GM12864 (cell line): ENCODE measurements at regions not wholly inside any gene's neighbourhood (a gene's known extent, or its start where the extent isn't known, plus 50 kb on each side); places are given as distances from the start of the nearest gene placed in this dataset.

Source experiments
- DNase-seq: peaks from one replicate; pipeline ENCODE4 v3.0.0-alpha.2; 2011; ENCODE audit warnings: low read depth
- H3K4me3 ChIP-seq: 2 replicates; pipeline ENCODE4 v1.5.1; 2011; ENCODE audit warnings: mild to moderate bottlenecking, low read depth, low read length, control low read depth
- CTCF ChIP-seq: IDR thresholded peaks from 2 replicates; pipeline ENCODE4 v1.5.1; 2011; ENCODE audit warnings: low read depth, mild to moderate bottlenecking, moderate library complexity, low read length, control low read depth, inconsistent platforms; ENCODE audit errors: missing control alignments

- no peak for TF ChIP-seq CTCF
- H3K4me3 ChIP-seq, result no peak overlapping the region
- no peak for DNase-seq
These were observed 351.6 kb upstream of the TMCO5A start for GRCh38 chr15:37582852-37583251.

GRCh38 chr15:37586011-37586583, 348.3 kb upstream of the TMCO5A start:
- no peak for TF ChIP-seq CTCF
- no peak for DNase-seq
- H3K4me3 ChIP-seq, result no peak overlapping the region

- no peak overlapping the region for H3K4me3 ChIP-seq
- DNase-seq, result no peak
- TF ChIP-seq CTCF, result no peak
These were observed 347.5 kb upstream of the TMCO5A start for GRCh38 chr15:37586976-37587375.

- no peak overlapping the region for H3K4me3 ChIP-seq
- TF ChIP-seq CTCF, result no peak
- DNase-seq, result no peak
These were observed 340.0 kb upstream of the TMCO5A start for GRCh38 chr15:37594417-37594816.

- DNase-seq, result no peak
- TF ChIP-seq CTCF, result no peak
- H3K4me3 ChIP-seq, result no peak overlapping the region
These were observed 338.9 kb upstream of the TMCO5A start for GRCh38 chr15:37595426-37595970.

GRCh38 chr15:37599156-37599555, 335.3 kb upstream of the TMCO5A start:
- TF ChIP-seq CTCF, result no peak
- no peak for DNase-seq
- H3K4me3 ChIP-seq, result no peak overlapping the region

GRCh38 chr15:37616215-37616614, 318.2 kb upstream of the TMCO5A start:
- no peak for TF ChIP-seq CTCF
- DNase-seq, result no peak
- no peak overlapping the region for H3K4me3 ChIP-seq
